HG02763 (cell line): ENCODE measurements at regions not wholly inside any gene's neighbourhood (a gene's known extent, or its start where the extent isn't known, plus 50 kb on each side); places are given as distances from the start of the nearest gene placed in this dataset.

Experiments used
- ATAC-seq: cut with Tn5 transposase; IDR thresholded peaks from one replicate; pipeline ENCODE4 v1.9.1; 2021; ENCODE audit warnings: mild to moderate bottlenecking, moderate library complexity; ENCODE audit not compliant: unreplicated experiment

DNA sequence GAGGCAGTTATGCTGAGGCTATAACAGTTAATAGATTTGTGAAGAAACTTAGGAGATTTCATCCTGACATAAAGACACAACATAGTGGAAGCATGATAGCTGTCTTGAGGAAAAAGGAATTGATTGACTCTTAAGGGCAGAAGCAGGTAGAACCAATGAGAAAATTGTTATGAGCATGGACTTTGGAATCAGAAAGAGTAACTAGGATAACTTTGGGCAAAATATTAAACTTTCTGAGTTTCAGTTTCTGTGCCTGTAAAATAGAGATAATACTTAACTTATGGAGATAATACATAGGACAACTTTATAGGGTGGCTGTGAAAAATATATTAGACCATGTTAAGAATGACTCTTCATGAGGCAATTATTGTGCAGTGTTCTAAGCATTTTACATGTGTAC lies 696.5 kb downstream of the CDH11 start:
- ATAC-seq: no peak

GRCh38 chr16:64422259-64422658 lies 699.6 kb downstream of the CDH11 start:
- ATAC-seq: no peak

DNA sequence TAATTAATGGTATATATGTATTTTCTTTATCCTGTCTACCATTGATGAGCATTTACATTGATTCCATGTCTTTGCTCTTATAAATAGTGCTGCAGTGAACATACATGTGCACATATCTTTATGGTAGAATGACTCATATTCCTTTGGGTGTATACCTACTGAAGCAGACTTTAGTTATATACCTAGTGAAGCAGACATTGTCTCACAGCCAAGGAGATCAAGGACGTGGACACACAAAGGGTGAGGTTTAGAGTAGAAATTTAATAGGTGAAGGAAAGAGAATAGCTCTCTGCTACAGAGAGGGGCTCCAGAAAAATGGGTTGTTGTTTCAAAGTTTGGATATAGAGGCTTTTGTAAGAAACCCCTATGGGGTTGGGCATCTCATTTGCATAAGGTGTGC lies 700.3 kb downstream of the CDH11 start:
- ATAC-seq: no peak

DNA sequence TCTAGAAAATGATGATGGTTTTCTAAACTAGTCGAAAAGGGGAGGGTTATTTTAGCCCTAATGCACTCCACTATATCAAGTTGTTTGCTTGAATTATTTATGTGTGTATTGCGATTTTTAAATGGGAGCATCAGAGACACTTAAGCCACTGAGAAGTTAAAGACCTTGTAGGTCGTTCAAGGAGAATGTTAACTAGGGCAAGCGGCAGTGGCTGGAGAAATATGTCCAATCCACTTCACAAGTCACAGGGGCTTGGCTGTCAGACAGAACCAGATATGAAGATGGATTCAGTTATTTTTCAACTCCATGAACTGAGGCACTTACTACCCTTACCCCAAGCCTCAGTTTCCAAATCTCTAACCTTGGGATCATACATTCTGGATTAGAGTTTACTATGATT lies 702.0 kb downstream of the CDH11 start:
- ATAC-seq: no peak

DNA sequence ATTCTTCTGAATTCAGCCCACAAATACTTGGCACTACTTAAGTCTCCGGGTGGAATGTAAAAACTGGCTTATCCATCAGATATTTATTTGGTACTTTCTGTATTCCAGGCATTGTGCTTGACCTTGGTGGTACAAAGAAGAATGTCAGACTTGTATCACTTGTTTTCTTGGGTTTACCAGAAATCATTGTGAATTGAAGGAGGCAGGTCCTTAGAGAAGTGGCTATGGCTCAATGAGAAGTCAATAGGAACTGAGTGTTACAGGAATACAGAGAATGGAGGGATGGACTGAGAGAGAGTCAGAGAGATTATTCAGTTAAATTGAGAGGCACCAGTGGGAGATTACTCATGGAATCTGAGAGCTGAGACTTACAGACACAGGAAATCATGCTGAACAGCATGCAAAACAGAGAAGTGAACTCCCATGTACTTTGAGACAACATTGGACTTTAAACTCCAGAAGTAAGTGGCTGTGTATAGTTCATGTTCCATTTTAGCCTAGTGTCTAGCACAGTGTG lies 704.1 kb downstream of the CDH11 start:
- no peak for ATAC-seq

- no peak for ATAC-seq
Observed at GRCh38 chr16:64416216-64417005, 705.5 kb downstream of the CDH11 start.

- ATAC-seq: no peak
Observed at GRCh38 chr16:64412578-64413280, 709.1 kb downstream of the CDH11 start.

DNA sequence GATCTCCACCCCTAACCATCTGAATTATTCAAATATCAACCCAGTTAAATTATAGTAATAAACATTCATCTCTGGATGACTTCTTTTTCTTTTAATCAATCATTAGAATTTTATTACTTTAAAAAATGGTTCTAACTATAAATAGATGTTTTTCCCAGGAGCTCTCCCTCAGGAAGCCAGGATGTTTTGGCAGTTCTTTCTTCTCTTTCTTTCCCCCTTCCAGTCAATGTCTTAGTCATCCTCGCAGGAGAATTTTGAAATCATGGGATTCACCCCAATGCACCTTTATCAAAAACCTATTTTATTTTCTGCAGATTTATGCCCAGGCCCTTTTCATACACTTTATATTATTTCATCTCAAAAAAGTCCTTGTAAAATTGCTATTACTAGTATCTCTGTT lies 711.6 kb downstream of the CDH11 start:
- ATAC-seq: no peak

GRCh38 chr16:64409783-64410210 lies 712.1 kb downstream of the CDH11 start:
- ATAC-seq: no peak

DNA sequence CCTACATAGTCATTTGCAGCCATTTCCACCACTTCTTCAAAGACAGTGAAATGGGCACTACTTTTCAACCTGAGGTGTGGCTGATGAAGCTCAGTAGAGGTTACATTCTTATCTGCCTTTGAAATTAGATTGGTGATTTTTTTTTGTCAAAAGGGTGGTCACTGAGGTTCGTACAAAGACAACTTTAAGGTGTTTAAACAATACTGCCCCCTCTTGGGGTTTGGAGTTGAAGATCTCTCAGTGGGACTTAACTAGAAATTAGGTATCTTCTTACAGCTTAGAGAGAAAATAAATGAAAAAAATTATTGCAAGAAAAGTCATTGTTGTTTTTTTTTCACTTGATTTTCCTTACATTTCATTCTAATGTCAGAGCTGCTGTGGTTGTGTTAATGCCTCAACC lies 713.2 kb downstream of the CDH11 start:
- ATAC-seq: no peak

DNA sequence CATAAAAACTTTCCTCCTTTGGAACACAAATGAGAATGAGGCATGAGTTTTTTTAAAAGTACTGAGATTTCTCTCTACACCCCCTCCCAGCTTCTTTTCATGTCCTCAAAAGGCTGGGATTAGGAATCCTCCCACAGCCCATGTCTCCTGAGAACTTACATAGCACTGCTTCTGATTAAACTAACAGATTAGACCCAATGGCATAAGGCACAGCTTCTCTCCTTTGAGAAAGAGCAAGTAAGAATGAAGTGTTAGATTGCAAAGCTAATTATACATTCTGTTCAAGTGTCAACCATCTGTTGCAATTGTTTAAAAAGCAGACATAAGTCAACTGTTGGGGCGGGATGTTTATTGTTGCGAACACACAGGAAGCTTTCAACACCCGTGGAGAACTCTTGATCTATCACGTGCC lies 715.1 kb downstream of the CDH11 start:
- ATAC-seq: no peak

DNA sequence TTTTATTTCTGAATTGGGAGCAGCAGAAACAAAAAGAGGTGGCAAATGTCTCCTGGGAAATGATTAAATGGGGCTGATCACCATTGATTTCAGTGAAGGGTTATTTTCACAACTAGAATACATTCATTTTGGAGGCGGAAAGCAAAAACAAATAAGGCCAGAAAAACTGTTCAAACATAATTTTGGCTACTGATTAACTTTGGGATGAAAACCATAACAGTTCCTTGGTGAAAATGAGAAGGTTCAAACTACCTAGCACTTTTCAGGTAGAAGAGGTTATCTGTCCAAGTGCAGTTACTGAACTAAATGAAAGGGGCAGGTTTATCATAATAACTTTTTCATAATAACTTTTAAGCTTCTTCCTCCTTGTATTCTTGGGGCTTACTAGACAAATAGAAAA lies 718.5 kb downstream of the CDH11 start:
- no peak for ATAC-seq

DNA sequence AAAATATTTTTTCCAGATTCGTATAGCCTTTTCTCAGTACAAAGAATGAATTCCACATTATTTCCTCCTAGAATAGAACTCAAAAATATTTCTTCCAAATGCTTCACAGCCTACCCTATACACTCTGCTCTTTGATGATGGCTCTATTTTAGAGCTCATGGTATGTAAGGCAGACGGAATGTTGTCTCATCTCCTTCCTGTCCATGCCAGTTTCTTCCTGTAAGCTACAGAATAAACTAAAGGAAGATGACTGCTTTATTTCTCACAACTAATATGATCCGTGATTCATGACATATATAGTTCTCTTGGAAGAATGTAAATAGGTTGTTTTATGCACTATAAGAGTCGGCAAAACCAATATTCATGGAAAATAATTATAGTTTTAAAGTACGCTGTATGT lies 723.1 kb downstream of the CDH11 start:
- ATAC-seq: no peak

- ATAC-seq: no peak
Observed at GRCh38 chr16:64397945-64398508, 723.8 kb downstream of the CDH11 start.

DNA sequence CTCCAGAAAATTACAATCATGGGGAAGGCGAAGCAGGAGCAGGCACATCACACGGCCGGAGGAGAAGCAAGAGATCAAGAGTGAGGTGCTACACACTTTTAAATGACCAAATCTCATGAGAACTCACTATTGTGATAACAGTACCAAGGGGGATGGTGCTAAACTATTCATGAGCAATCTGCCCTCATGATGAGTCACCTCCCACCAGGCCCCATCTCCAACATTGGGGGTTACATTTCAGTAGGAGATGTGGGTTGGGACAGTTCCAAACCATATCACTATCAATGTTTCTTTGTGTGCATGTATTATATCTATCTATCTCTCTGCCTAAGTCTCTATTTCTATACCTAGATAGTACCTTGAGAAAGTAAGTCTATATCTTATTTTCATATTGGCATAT lies 724.8 kb downstream of the CDH11 start:
- no peak for ATAC-seq

GRCh38 chr16:64394061-64394460 lies 727.8 kb downstream of the CDH11 start:
- ATAC-seq: no peak

DNA sequence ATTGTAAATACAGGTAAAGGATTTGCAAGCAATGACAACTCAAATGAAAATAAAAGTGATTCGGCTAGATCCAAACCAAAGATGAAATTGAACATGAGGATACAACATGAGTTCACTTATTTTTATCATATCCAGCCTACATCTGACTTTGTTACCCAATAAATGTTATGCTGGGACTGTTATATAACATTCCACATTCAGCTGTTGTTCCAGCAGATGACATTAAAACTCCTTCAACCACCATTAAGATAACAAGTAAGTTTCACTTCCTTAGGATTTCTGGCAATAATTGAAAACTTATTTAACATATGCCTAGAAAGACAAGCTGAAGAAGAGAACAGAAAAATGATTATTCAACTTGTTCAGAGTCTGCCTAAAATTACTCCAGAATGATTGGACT lies 729.4 kb downstream of the CDH11 start:
- no peak for ATAC-seq

DNA sequence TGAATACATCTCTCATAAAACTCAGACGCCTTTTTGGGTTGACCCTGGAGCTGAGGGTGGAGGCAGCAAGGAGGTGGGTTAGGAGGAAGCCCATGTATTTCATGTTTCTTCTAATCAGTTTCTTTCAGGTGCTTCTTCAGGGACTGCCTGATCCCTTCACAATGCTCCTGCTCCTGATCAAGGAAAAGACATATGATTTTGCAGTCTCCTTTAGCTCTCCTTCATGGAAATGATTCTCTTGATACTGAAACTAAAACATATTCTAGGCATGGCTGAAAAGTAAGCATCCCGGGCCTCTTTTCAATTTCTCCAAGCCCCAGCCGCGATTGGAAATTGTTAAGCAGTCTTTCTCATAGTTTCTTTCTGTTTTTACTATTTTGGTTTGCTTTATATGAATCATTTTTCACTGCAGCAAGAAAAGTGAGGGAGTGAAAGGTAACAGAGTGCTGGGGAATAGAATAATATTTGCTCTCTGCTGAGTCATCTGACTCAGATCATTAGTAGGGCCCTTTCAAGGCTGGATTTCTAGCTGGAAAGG lies 730.7 kb downstream of the CDH11 start:
- ATAC-seq: no peak

DNA sequence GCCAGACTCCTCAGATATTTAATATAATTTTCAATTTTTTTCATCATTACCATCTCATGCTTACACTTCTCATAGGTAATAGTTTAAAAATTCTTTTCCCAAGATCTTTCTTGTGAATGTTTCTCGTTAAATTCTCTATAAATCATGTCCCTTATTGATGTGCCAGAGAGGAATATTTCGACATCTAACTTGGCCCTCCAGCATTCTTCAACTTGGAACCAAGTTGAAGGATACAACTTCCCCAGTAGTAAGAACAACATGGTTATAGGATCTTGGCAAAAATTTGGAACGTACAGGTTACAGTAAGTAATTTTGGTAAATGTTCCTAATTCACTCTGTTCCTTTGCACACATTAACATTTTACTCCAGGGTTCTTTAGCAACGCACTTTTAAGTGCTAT lies 731.8 kb downstream of the CDH11 start:
- no peak for ATAC-seq

DNA sequence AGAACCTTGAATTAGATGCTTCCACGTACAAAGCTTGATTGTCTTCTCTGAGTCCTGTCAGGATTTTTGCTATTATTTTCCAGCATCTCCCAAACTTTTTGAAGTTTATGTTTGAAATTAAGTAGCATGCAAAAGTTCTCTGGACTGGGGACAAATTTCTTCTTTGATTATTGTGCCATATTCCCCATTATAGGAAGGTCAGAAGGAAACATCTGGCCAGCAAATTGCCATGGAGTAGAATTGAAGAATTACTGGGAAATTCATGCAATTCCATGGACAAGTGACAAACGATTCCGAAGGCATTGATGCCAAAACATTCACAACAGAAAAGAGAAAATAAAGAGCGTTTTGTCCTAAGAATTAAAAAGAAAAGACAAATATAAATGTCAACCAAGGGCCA lies 737.2 kb downstream of the CDH11 start:
- ATAC-seq: no peak

DNA sequence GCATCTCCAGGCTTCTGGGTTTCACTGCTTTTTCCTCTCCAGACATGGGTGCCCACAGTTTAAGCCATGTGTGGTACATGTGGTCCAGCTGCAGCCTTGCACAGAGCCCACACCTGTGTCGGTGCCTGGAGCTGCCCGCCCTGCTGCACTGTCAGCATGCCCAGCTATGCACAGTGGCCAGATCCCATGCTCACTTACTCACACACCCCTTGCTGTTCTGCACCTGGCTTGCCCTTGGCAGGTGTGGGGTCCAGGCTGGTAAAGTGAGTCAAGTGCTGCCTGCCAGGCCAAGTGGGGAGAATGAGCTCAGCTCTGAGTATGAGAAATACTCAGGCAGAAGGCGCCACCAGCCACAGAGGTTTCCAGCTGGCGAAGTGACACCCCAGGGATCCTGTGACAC lies 739.9 kb downstream of the CDH11 start:
- no peak for ATAC-seq

- ATAC-seq: no peak
Observed at GRCh38 chr16:64380751-64381150, 741.1 kb downstream of the CDH11 start.
